Fibroblast of lung (primary cell): ENCODE measurements at regions not wholly inside any gene's neighbourhood (a gene's known extent, or its start where the extent isn't known, plus 50 kb on each side); places are given as distances from the start of the nearest gene placed in this dataset.

Experiments used
- DNase-seq, 2 donors: peaks; one replicate each; pipeline versions ENCODE4 v3.0.0 to v3.0.0-alpha.2; 2010; ENCODE audit warnings: low read depth in 2 of 2
- H2AFZ ChIP-seq: 2 replicates; pipeline ENCODE4 v1.5.1; 2012; ENCODE audit warnings: low read length, control low read depth, inconsistent platforms
- H3K27ac ChIP-seq: 2 replicates; pipeline ENCODE4 v1.5.1; 2011; ENCODE audit warnings: low read length, control low read depth; ENCODE audit not compliant: insufficient read depth
- H3K27me3 ChIP-seq: 2 replicates; pipeline ENCODE4 v1.5.1; 2011; ENCODE audit warnings: mild to moderate bottlenecking, low read length; ENCODE audit not compliant: control insufficient read depth, insufficient read depth
- H3K36me3 ChIP-seq: 2 replicates; pipeline ENCODE4 v1.5.1; 2011; ENCODE audit warnings: low read length; ENCODE audit not compliant: control insufficient read depth, insufficient read depth
- H3K4me1 ChIP-seq: 2 replicates; pipeline ENCODE4 v1.5.1; 2011; ENCODE audit warnings: low read length; ENCODE audit not compliant: control insufficient read depth, insufficient read depth; ENCODE audit errors: extremely low read depth
- H3K4me2 ChIP-seq: 2 replicates; pipeline ENCODE4 v1.5.1; 2011; ENCODE audit warnings: low read length, control low read depth; ENCODE audit not compliant: insufficient read depth; ENCODE audit errors: extremely low read depth
- H3K4me3 ChIP-seq, 4 experiments: fragments of 200-600 bp in 1 of 4; sonication (generic) in 1 of 4; replicated peaks in 1 of 4; 2 replicates each; pipeline ENCODE4 v1.5.1; 2011 to 2016; ENCODE audit warnings: low read length in 4 of 4, low read depth in 3 of 4, mild to moderate bottlenecking in 3 of 4, control low read depth in 2 of 4, inconsistent platforms in 1 of 4, mixed read lengths in 1 of 4; ENCODE audit not compliant: insufficient read depth in 1 of 4; ENCODE audit errors: control extremely low read depth in 1 of 4
- H3K79me2 ChIP-seq: 2 replicates; pipeline ENCODE4 v1.5.1; 2012; ENCODE audit warnings: mild to moderate bottlenecking, low read length, inconsistent platforms; ENCODE audit not compliant: control insufficient read depth, insufficient read depth
- H3K9ac ChIP-seq: 2 replicates; pipeline ENCODE4 v1.5.1; 2011; ENCODE audit warnings: mild to moderate bottlenecking, low read length, control low read depth; ENCODE audit not compliant: insufficient read depth
- H3K9me3 ChIP-seq: 2 replicates; pipeline ENCODE4 v1.5.1; 2012; ENCODE audit warnings: low read depth, low read length; ENCODE audit not compliant: control insufficient read depth, insufficient read depth
- H4K20me1 ChIP-seq: 2 replicates; pipeline ENCODE4 v1.5.1; 2011; ENCODE audit warnings: low read length; ENCODE audit not compliant: control insufficient read depth, insufficient read depth; ENCODE audit errors: extremely low read depth
- EZH2 ChIP-seq: IDR thresholded peaks from 2 replicates; pipeline ENCODE4 v1.5.1; 2012; ENCODE audit warnings: low read length, control low read depth, mild to moderate bottlenecking; ENCODE audit errors: missing control alignments
- TF ChIP-seq, protein P1 (sequence below), 2 donors: IDR thresholded peaks in 1 of 2; conservative IDR thresholded peaks in 1 of 2; 1 replicate in 1 of 2; 2 replicates in 1 of 2; pipeline ENCODE4 v1.5.1; 2011 to 2012; ENCODE audit warnings: low read length in 2 of 2, control low read depth in 1 of 2, inconsistent platforms in 1 of 2, low read depth in 1 of 2, mild to moderate bottlenecking in 1 of 2

DNA sequence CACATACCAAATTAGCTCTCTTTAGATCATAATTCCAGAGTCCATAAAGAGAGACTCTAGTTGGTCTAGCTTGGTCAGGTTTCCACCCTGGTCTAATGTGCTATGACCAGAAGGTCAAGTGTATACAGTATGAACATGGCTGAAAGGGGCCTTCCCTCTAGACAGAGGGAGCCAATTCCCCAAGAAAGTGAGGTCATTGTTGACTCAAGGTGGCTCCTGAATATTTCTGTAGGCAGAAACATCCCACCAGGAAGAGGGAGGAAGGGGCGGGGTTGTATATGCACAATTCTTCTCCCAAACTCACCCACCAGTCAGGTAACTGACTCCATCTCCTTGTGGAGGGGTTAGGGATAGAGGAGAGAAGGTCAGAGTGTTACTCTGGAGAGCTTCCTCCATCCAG, 281.8 kb upstream of the PLET1 start:
- Histone ChIP-seq H3K4me2 (no peak overlapping the region), H3K36me3 (no peaks in the 10 kb centered on the region), H2AFZ (no peak overlapping the region), H3K4me3 (no peak overlapping the region), H3K4me1 (no peaks in the 10 kb centered on the region), H3K9ac (no peak overlapping the region), H3K27me3 (no peaks in the 10 kb centered on the region), H4K20me1 (no peaks in the 10 kb centered on the region), H3K27ac (no peak overlapping the region), H3K9me3 (no peaks in the 10 kb centered on the region), H3K79me2 (no peaks in the 10 kb centered on the region)
- TF ChIP-seq, protein P1, sequence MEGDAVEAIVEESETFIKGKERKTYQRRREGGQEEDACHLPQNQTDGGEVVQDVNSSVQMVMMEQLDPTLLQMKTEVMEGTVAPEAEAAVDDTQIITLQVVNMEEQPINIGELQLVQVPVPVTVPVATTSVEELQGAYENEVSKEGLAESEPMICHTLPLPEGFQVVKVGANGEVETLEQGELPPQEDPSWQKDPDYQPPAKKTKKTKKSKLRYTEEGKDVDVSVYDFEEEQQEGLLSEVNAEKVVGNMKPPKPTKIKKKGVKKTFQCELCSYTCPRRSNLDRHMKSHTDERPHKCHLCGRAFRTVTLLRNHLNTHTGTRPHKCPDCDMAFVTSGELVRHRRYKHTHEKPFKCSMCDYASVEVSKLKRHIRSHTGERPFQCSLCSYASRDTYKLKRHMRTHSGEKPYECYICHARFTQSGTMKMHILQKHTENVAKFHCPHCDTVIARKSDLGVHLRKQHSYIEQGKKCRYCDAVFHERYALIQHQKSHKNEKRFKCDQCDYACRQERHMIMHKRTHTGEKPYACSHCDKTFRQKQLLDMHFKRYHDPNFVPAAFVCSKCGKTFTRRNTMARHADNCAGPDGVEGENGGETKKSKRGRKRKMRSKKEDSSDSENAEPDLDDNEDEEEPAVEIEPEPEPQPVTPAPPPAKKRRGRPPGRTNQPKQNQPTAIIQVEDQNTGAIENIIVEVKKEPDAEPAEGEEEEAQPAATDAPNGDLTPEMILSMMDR (conservative IDR thresholded peaks at IDR 0.05 in 1 of 2, IDR thresholded peaks at IDR 0.05 in 1 of 2; ENCODE audit: low read depth in 1 of 2, low read length in 2 of 2): no peak
- TF ChIP-seq EZH2: no peak
- no peak for DNase-seq

DNA sequence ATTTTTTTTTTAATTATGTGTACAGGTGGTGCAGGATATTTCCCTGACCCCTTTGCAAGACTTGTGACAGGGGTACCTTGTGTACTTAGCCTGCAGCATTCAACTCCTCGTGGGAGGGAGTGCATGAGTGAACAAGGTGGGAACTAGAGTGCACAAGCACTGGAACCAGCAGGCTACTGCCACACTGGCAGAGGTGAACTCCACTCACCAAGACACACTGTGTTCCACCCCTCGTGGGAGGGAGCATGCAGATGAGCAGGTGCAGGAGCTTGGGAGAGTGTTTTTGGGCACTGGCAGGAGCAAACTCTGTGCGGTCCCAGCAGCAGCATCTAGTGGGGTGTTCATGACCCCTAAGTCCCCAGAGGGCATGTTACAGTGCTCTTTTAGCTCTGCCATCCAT, 282.7 kb upstream of the PLET1 start:
- Histone ChIP-seq H3K27ac (no peak overlapping the region), H3K79me2 (no peaks in the 10 kb centered on the region), H3K27me3 (no peaks in the 10 kb centered on the region), H2AFZ (no peak overlapping the region), H3K4me1 (no peaks in the 10 kb centered on the region), H4K20me1 (no peaks in the 10 kb centered on the region), H3K4me2 (no peak overlapping the region), H3K9me3 (no peaks in the 10 kb centered on the region), H3K9ac (no peak overlapping the region), H3K36me3 (no peaks in the 10 kb centered on the region), H3K4me3 (no peak overlapping the region)
- DNase-seq: no peak
- TF ChIP-seq EZH2: no peak
- TF ChIP-seq, protein P1 (conservative IDR thresholded peaks at IDR 0.05 in 1 of 2, IDR thresholded peaks at IDR 0.05 in 1 of 2; ENCODE audit: low read depth in 1 of 2, low read length in 2 of 2): no peak

DNA sequence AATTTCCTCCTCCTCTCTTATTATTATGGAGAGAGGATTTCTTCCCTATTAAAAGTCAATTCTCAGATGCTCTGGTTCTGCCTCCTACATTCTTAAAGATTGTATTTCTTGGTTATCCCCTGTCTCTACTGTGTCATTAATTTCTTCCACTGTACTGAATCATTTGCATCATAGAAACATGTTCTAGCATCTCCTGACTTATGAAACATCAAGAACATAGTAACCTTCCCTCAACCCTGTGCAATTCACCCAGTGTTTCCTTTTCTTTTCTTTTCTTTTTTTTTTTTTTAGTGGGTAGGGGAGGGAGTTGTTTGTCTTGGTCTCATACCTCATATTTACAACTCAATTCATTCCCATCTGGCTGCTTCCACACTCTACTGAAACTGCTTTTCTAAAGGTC, 288.0 kb upstream of the PLET1 start:
- Histone ChIP-seq H4K20me1 (no peaks in the 10 kb centered on the region), H3K27ac (no peak overlapping the region), H3K27me3 (no peaks in the 10 kb centered on the region), H3K9ac (no peak overlapping the region), H2AFZ (no peak overlapping the region), H3K9me3 (no peaks in the 10 kb centered on the region), H3K4me3 (no peak overlapping the region), H3K36me3 (no peaks in the 10 kb centered on the region), H3K79me2 (no peaks in the 10 kb centered on the region), H3K4me1 (no peaks in the 10 kb centered on the region), H3K4me2 (no peak overlapping the region)
- TF ChIP-seq, protein P1 (conservative IDR thresholded peaks at IDR 0.05 in 1 of 2, IDR thresholded peaks at IDR 0.05 in 1 of 2; ENCODE audit: low read depth in 1 of 2, low read length in 2 of 2): no peak
- TF ChIP-seq EZH2: no peak
- no peak for DNase-seq
